HG02840 (cell line): ENCODE measurements at regions not wholly inside any gene's neighbourhood (a gene's known extent, or its start where the extent isn't known, plus 50 kb on each side); places are given as distances from the start of the nearest gene placed in this dataset.

ENCODE experiments used
- ATAC-seq: cut with Tn5 transposase; IDR thresholded peaks from one replicate; pipeline ENCODE4 v1.9.1; 2021; ENCODE audit warnings: mild to moderate bottlenecking, moderate library complexity, moderate number of reproducible peaks; ENCODE audit not compliant: unreplicated experiment, low FRiP score

- no peak for ATAC-seq
These were observed 450.8 kb upstream of the BOD1L1 start for GRCh38 chr4:14078326-14078725.

- no peak for ATAC-seq
These were observed 452.1 kb upstream of the BOD1L1 start for GRCh38 chr4:14079601-14080000.

DNA sequence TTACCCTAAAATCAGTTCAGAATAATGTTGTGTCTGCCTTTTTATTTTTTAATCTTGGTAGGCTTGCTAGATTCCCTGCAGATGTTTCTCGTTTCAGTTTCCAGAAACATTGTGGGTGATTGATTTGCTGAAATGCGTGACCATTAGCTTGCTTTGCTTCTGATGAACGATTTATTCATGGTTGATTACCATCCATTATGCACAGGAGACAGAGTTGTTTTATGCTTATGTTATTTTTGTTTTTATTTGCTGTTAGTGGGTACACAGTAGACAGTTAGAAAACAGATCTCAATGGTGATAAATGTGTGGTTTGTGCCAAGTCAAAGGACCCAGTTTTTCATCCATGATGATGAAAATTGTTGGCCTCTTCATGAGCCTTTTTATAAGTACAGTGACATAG is 455.6 kb upstream of the BOD1L1 start:
- no peak for ATAC-seq

GRCh38 chr4:14084598-14084997 is 457.1 kb upstream of the BOD1L1 start:
- ATAC-seq, result no peak

- no peak for ATAC-seq
These were observed 459.9 kb upstream of the BOD1L1 start for GRCh38 chr4:14087459-14087858.

- no peak for ATAC-seq
These were observed 460.4 kb upstream of the BOD1L1 start for GRCh38 chr4:14087921-14088320.

DNA sequence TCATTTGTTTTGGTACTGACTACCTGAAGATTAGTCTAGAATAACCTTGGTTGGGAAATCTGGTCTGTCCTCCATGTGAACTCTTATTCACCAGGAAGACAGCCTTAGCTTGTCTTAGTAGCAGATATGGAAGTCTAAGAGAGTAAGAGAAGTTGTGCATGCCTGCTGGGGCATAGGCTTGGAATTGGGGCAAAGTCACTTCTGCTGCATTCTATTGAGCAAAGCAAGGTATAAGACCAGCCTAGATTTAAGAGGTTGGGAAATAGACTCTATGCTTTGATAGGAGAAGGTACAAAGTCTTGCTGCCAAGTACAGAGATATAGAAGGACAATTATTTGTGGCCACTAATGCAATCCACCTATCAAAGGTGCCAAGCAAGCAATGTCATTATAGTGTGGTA is 464.0 kb upstream of the BOD1L1 start:
- no peak for ATAC-seq

- ATAC-seq, result no peak
These were observed 464.4 kb upstream of the BOD1L1 start for GRCh38 chr4:14091966-14092365.

DNA sequence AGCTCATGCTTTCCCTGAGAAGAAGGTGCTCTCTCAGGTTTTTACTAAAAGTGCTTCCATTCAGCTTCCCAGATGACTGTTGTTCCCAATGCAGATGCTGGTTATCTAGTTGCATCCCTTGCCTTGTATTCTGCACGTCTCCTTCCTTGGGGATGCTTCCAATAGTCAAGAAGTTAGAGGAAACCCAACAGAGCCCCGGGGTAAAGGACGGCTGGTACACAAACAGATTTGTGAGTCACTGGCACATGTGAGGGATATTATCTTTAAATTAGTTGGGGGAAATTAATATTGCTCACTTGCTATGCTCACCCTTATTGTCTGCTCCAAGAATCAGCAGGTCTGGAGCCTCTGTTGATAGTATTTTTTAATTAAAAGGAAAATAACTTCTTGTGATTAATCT is 465.2 kb upstream of the BOD1L1 start:
- ATAC-seq, result no peak

GRCh38 chr4:14095831-14096230 is 468.3 kb upstream of the BOD1L1 start:
- ATAC-seq, result no peak

- ATAC-seq, result no peak
These were observed 469.0 kb upstream of the BOD1L1 start for GRCh38 chr4:14096396-14096965.

- no peak for ATAC-seq
These were observed 472.8 kb upstream of the BOD1L1 start for GRCh38 chr4:14100349-14100748.

DNA sequence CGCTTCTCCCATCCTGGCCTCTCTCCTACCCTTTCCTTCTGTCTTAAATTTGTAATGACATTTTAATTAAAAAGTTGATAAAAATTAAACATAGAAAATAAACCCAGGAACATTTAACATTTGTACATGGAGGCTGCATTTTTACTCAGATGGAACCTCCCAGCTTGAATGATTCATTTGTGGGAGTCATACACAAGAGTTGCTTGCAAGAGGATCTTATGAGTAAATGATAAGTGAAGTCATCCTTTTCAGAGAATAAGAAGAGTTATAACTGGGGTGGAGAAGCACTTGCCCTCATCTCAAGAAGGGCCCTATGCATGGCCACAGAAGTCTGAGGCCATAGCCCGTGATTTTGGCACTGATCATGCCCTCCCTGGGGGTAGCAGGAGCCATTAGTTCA is 482.9 kb upstream of the BOD1L1 start:
- ATAC-seq, result no peak

DNA sequence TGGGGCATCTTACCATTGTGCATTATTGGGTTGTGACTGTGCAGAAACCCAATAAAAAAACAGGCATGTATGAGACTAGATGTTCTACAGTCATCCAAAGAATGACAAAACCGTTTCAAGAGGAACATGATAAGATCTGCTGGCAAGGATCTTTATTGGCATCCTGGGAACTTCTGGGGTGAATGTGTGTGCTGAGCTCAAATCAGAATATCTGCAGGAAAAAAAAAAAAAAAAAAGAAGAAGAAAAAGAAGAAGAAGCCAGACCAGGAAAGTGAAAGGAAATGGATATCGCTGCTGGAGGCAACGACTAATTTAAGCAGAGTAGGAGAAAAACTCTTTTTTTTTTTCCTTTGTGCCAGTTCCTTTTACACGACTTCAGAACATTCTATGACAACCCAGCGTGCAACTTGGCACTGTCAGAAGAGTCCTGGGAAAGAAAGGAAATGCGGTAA is 484.2 kb upstream of the BOD1L1 start:
- ATAC-seq, result no peak

GRCh38 chr4:14115106-14115505 is 487.6 kb upstream of the BOD1L1 start:
- no peak for ATAC-seq

DNA sequence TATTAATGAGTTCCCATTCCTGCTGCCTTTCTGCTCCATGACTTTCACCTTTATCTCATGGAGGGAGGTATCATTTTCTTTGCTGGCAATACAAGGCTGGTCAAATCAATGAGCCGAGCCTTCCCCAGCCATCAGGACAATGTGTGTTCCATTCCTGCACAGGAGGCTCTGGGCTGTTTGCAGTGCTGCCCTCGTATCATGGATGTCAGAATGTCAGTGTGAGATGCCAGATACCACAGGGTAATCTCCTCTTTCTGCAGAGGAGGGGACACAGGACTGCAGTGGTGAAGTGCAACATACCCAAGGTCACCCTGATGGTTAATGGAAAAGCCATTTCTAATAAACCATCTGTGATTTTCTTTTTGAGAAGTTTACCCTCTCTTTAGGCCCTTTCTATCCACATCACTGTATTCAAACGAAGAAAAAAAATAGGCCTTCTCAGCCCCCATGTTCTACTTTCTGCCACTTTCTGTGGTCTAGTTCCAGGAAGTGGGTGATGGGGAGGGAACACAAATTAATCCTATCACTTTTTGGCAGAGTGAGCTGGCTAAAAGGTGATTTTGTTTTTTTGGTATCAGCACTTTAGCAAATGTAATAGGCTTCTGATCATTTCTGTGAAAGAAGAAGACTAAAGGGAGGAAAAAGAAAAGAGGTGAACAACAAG is 490.2 kb upstream of the BOD1L1 start:
- no peak for ATAC-seq

DNA sequence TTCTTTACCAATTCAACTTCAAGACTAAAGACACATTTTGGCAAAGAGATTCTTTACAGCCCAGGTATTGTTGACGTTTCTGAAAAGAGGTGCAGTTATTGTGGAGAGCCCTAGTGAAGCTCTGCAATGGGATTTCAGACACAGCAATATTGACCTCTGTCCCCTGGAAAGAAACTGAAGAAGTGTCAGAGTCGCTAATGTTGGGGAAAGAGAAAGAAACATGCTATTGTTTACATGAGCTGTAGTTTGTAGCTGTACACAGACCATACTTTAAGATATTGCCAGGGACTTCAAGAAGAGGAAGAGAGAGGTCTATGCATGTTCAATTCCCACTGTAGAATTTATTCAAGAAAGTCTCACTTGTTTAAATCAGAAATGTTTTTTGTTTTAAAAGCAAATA is 497.3 kb upstream of the BOD1L1 start:
- ATAC-seq, result no peak

- ATAC-seq, result peak; percentile 86
These were observed 498.0 kb upstream of the BOD1L1 start for GRCh38 chr4:14125375-14126129.

GRCh38 chr4:14130551-14130950 is 503.0 kb upstream of the BOD1L1 start:
- ATAC-seq, result no peak

- ATAC-seq, result no peak
These were observed 503.8 kb upstream of the BOD1L1 start for GRCh38 chr4:14131335-14131734.

- no peak for ATAC-seq
These were observed 504.8 kb upstream of the BOD1L1 start for GRCh38 chr4:14132301-14132700.

DNA sequence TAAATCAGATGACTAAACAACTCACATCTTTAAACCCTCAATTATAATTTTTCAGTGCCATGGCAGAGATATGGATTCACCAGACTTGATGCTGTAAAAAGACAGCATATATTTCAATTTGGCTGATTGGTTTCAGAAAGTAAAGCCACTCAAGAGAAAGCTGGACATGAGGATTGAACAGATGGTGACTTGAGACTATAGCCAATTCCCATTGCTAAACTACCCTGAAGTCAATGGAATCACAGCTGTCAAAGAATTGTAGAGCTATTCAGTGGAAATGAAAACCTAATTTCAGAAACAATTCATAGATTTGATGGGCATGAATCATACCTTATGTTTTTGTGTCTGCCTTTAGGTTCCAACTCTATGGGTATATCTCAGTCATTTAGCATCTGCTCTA is 510.6 kb upstream of the BOD1L1 start:
- no peak for ATAC-seq
